ENCODE measurements at regions not wholly inside any gene's neighbourhood (a gene's known extent, or its start where the extent isn't known, plus 50 kb on each side); places are given as distances from the start of the nearest gene placed in this dataset.

- Histone ChIP-seq H3K9me3 (ENCODE audit: control insufficient read depth, insufficient read depth, low read depth, low read length) (no peaks in the 10 kb centered on the region), H3K27ac (ENCODE audit: low read depth, low read length) (no peak overlapping the region), H3K4me1 (ENCODE audit: control insufficient read depth, insufficient read depth, low read length) (peaks cover 17% of the 10 kb centered on the region), H3K9ac (ENCODE audit: low read length) (no peak overlapping the region), H3K36me3 (ENCODE audit: control insufficient read depth, insufficient read depth, low read length) (no peaks in the 10 kb centered on the region), H3K27me3 (ENCODE audit: control insufficient read depth, insufficient read depth, low read length) (no peaks in the 10 kb centered on the region), H3K4me3 (ENCODE audit: low read depth, low read length) (no peak overlapping the region)
These were observed 100.8 kb downstream of the PPM1A start for GRCh38 chr14:60349663-60350365.

DNA sequence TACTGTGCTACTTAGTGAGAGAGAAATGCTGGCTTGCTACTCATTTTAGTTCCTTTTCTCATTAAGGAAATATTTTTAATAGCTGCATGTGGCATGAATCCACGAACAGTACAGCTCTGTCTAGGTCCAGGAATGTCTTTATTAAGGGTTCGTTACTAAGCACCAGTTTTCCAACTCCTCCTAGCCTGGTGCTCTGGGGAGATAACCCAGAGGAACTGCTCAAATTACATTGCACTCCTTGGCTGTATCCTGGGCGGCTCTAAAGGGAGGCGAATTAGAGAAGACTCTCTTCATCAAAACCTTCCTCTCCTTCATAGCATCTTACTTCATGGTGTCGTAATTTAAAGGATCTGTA lies 101.3 kb downstream of the PPM1A start:
- no peaks in the 10 kb centered on the region for H3K27me3 ChIP-seq (ENCODE audit: control insufficient read depth, insufficient read depth, low read length)
- H3K27ac ChIP-seq (ENCODE audit: low read depth, low read length) = no peak overlapping the region
- H3K4me3 ChIP-seq (ENCODE audit: low read depth, low read length) = no peak overlapping the region
- H3K9me3 ChIP-seq (ENCODE audit: control insufficient read depth, insufficient read depth, low read depth, low read length) = no peaks in the 10 kb centered on the region
- H3K36me3 ChIP-seq (ENCODE audit: control insufficient read depth, insufficient read depth, low read length) = no peaks in the 10 kb centered on the region
- no peak overlapping the region for H3K9ac ChIP-seq (ENCODE audit: low read length)
- peaks cover 17% of the 10 kb centered on the region for H3K4me1 ChIP-seq (ENCODE audit: control insufficient read depth, insufficient read depth, low read length)

DNA sequence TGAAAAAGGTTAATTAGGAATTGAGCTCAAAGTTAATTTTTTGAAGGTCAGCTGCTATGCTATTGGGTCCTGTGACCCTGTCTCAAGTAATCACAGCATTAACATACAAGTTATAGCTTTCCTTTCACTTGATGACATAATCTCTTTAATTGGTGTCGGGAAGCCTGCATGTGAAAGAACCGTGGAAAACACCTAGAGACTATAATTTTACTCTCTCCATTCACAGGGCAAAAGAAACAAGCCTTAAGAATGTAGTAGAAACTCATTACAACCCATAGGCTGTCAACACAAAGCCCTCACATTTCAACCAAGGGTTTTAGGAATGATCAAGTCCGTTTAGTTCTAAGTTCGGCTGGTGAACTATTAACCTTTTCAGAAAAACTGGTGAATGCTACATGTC lies 104.4 kb downstream of the PPM1A start:
- Histone ChIP-seq H3K27ac (ENCODE audit: low read depth, low read length) (no peak overlapping the region), H3K9me3 (ENCODE audit: control insufficient read depth, insufficient read depth, low read depth, low read length) (no peaks in the 10 kb centered on the region), H3K27me3 (ENCODE audit: control insufficient read depth, insufficient read depth, low read length) (no peaks in the 10 kb centered on the region), H3K36me3 (ENCODE audit: control insufficient read depth, insufficient read depth, low read length) (no peaks in the 10 kb centered on the region), H3K9ac (ENCODE audit: low read length) (no peak overlapping the region), H3K4me3 (ENCODE audit: low read depth, low read length) (no peak overlapping the region), H3K4me1 (ENCODE audit: control insufficient read depth, insufficient read depth, low read length) (peaks cover 20% of the 10 kb centered on the region)

- Histone ChIP-seq H3K27me3 (ENCODE audit: control insufficient read depth, insufficient read depth, low read length) (no peaks in the 10 kb centered on the region), H3K4me1 (ENCODE audit: control insufficient read depth, insufficient read depth, low read length) (peaks cover 11% of the 10 kb centered on the region), H3K9ac (ENCODE audit: low read length) (no peak overlapping the region), H3K27ac (ENCODE audit: low read depth, low read length) (no peak overlapping the region), H3K4me3 (ENCODE audit: low read depth, low read length) (no peak overlapping the region), H3K36me3 (ENCODE audit: control insufficient read depth, insufficient read depth, low read length) (no peaks in the 10 kb centered on the region), H3K9me3 (ENCODE audit: control insufficient read depth, insufficient read depth, low read depth, low read length) (no peaks in the 10 kb centered on the region)
These were observed 106.7 kb downstream of the PPM1A start for GRCh38 chr14:60355768-60356167.

DNA sequence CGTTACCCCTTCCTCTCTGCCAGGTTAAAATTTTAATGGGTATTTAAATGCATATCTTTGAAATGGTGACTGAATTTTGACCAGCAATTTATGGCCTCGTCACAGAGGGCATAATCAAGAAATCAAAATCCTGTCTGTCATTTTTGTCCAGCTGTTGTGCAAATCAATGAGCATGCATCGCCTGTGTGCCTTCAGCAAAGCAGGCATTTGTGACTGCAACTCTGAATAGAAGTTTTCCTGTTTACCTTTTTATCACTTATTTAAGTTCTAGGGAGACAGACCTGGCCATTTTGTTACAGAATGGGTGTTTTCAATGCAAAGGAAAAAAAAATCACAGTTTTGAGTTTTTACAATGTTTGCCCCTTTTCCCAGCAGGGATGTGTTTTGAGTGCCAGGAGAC lies 107.4 kb downstream of the PPM1A start:
- no peaks in the 10 kb centered on the region for H3K36me3 ChIP-seq (ENCODE audit: control insufficient read depth, insufficient read depth, low read length)
- H3K27ac ChIP-seq (ENCODE audit: low read depth, low read length) = no peak overlapping the region
- H3K9me3 ChIP-seq (ENCODE audit: control insufficient read depth, insufficient read depth, low read depth, low read length) = no peaks in the 10 kb centered on the region
- no peak overlapping the region for H3K9ac ChIP-seq (ENCODE audit: low read length)
- no peaks in the 10 kb centered on the region for H3K27me3 ChIP-seq (ENCODE audit: control insufficient read depth, insufficient read depth, low read length)
- H3K4me1 ChIP-seq (ENCODE audit: control insufficient read depth, insufficient read depth, low read length) = peaks cover 11% of the 10 kb centered on the region
- no peak overlapping the region for H3K4me3 ChIP-seq (ENCODE audit: low read depth, low read length)

- Histone ChIP-seq H3K9me3 (ENCODE audit: control insufficient read depth, insufficient read depth, low read depth, low read length) (no peaks in the 10 kb centered on the region), H3K9ac (ENCODE audit: low read length) (no peak overlapping the region), H3K36me3 (ENCODE audit: control insufficient read depth, insufficient read depth, low read length) (no peaks in the 10 kb centered on the region), H3K4me3 (ENCODE audit: low read depth, low read length) (peak overlapping the region; percentile 23; the same call in 1 of the 2 replicates), H3K27me3 (ENCODE audit: control insufficient read depth, insufficient read depth, low read length) (no peaks in the 10 kb centered on the region), H3K27ac (ENCODE audit: low read depth, low read length) (no peak overlapping the region), H3K4me1 (ENCODE audit: control insufficient read depth, insufficient read depth, low read length) (peaks cover 11% of the 10 kb centered on the region)
These were observed 108.0 kb downstream of the PPM1A start for GRCh38 chr14:60356906-60357550.

DNA sequence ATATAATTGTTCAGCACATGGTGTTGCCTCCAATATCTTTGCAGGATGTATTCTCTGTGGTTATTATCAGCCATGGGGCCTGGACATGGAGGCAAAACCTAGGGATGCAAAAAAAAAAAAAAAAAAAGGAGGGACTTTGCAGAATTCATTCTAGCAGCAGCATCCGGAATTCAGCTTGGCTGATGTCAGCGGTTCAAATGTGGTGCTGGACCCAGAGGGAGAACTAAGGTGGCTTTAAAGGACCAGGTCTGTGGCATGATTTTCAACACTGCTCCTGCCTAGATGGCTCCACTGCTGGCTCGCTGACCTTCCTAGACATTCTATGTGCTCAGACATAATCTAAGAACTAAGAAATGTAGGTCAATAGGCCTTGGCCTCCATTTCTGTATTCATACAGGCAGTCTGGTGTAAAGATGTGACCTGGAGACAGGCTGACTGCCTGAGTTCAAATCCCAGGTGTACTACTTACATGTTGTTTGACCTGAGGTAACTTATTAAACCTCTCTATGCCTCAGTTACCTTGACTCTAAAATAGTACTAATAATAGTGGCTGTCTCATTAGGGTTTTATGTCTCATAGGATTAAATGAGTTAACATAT lies 108.6 kb downstream of the PPM1A start:
- no peak overlapping the region for H3K9ac ChIP-seq (ENCODE audit: low read length)
- H3K4me1 ChIP-seq (ENCODE audit: control insufficient read depth, insufficient read depth, low read length) = peaks cover 11% of the 10 kb centered on the region
- H3K4me3 ChIP-seq (ENCODE audit: low read depth, low read length) = no peak overlapping the region
- no peaks in the 10 kb centered on the region for H3K9me3 ChIP-seq (ENCODE audit: control insufficient read depth, insufficient read depth, low read depth, low read length)
- H3K27me3 ChIP-seq (ENCODE audit: control insufficient read depth, insufficient read depth, low read length) = no peaks in the 10 kb centered on the region
- no peak overlapping the region for H3K27ac ChIP-seq (ENCODE audit: low read depth, low read length)
- H3K36me3 ChIP-seq (ENCODE audit: control insufficient read depth, insufficient read depth, low read length) = no peaks in the 10 kb centered on the region

GRCh38 chr14:60363275-60363674 lies 114.3 kb downstream of the PPM1A start:
- Histone ChIP-seq H3K4me3 (ENCODE audit: low read depth, low read length) (no peak overlapping the region), H3K27me3 (ENCODE audit: control insufficient read depth, insufficient read depth, low read length) (no peaks in the 10 kb centered on the region), H3K36me3 (ENCODE audit: control insufficient read depth, insufficient read depth, low read length) (no peaks in the 10 kb centered on the region), H3K27ac (ENCODE audit: low read depth, low read length) (no peak overlapping the region), H3K4me1 (ENCODE audit: control insufficient read depth, insufficient read depth, low read length) (no peaks in the 10 kb centered on the region), H3K9me3 (ENCODE audit: control insufficient read depth, insufficient read depth, low read depth, low read length) (no peaks in the 10 kb centered on the region), H3K9ac (ENCODE audit: low read length) (no peak overlapping the region)

DNA sequence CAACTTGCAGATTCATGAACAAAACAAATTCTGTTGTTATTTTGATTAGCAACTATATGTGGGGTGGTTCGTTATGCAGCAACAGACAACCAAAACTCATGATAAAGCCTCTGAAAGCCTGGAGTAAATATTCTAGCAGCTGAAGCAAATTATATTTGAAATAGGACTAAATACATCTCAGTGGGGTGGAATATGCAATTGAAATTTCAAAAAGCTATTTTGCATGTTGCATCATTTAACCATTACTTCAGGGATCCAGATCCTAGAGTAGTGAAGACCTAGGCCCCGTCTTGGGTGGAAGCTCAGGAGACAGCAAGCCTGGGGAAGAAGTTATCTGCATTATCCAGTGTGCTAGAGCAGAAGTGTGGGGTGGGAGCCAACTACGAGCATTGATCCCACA lies 114.7 kb downstream of the PPM1A start:
- H3K4me1 ChIP-seq (ENCODE audit: control insufficient read depth, insufficient read depth, low read length) = no peaks in the 10 kb centered on the region
- H3K27me3 ChIP-seq (ENCODE audit: control insufficient read depth, insufficient read depth, low read length) = no peaks in the 10 kb centered on the region
- no peak overlapping the region for H3K9ac ChIP-seq (ENCODE audit: low read length)
- H3K36me3 ChIP-seq (ENCODE audit: control insufficient read depth, insufficient read depth, low read length) = no peaks in the 10 kb centered on the region
- H3K9me3 ChIP-seq (ENCODE audit: control insufficient read depth, insufficient read depth, low read depth, low read length) = no peaks in the 10 kb centered on the region
- no peak overlapping the region for H3K27ac ChIP-seq (ENCODE audit: low read depth, low read length)
- no peak overlapping the region for H3K4me3 ChIP-seq (ENCODE audit: low read depth, low read length)

GRCh38 chr14:60381909-60382308 lies 104.0 kb downstream of the C14orf39 start:
- 0 out of 2 replicates have a peak, but pooled peaks cover 4% of the 10 kb centered on the region for H3K9me3 ChIP-seq (ENCODE audit: control insufficient read depth, insufficient read depth, low read depth, low read length)
- no peaks in the 10 kb centered on the region for H3K27me3 ChIP-seq (ENCODE audit: control insufficient read depth, insufficient read depth, low read length)
- H3K9ac ChIP-seq (ENCODE audit: low read length) = no peak overlapping the region
- H3K4me1 ChIP-seq (ENCODE audit: control insufficient read depth, insufficient read depth, low read length) = no peaks in the 10 kb centered on the region
- no peaks in the 10 kb centered on the region for H3K36me3 ChIP-seq (ENCODE audit: control insufficient read depth, insufficient read depth, low read length)
- H3K4me3 ChIP-seq (ENCODE audit: low read depth, low read length) = no peak overlapping the region
- no peak overlapping the region for H3K27ac ChIP-seq (ENCODE audit: low read depth, low read length)
